SK-N-SH treated with all-trans-retinoic acid at 6 μM for 48 hours (cell line): ENCODE measurements at regions not wholly inside any gene's neighbourhood (a gene's known extent, or its start where the extent isn't known, plus 50 kb on each side); places are given as distances from the start of the nearest gene placed in this dataset.

Experiments used
- ATAC-seq: fragments of 200-7000 bp; cut with Tn5 transposase; 3 replicates; pipeline ENCODE4 v1.9.1; 2020; ENCODE audit warnings: mild to moderate bottlenecking, moderate library complexity
- ARNTL ChIP-seq: fragments of 450-650 bp; formaldehyde crosslinking; IDR thresholded peaks from 2 replicates; pipeline ENCODE4 v1.5.0; 2020; ENCODE audit warnings: low read depth, mild to moderate bottlenecking, moderate library complexity, borderline replicate concordance
- BACH2 ChIP-seq: fragments of 250-450 bp; sonication (Bioruptor Pico); IDR thresholded peaks from 2 replicates; pipeline ENCODE4 v1.9.0; 2021; ENCODE audit warnings: mild to moderate bottlenecking, borderline replicate concordance
- CREB5 ChIP-seq: fragments of 250-450 bp; sonication (Bioruptor Pico); IDR thresholded peaks from 2 replicates; pipeline ENCODE4 v1.5.1; 2020; ENCODE audit warnings: low read depth, mild to moderate bottlenecking, moderate library complexity
- CSDC2 ChIP-seq: fragments of 250-450 bp; sonication (Bioruptor Pico); IDR thresholded peaks from 2 replicates; pipeline ENCODE4 v1.5.0; 2020; ENCODE audit warnings: mild to moderate bottlenecking, moderate library complexity
- ESRRG ChIP-seq: fragments of 250-450 bp; sonication (Bioruptor Pico); IDR thresholded peaks from 2 replicates; pipeline ENCODE4 v1.6.1; 2021; ENCODE audit warnings: mild to moderate bottlenecking
- GLIS3 ChIP-seq: fragments of 250-450 bp; sonication (Bioruptor Pico); IDR thresholded peaks from 2 replicates; pipeline ENCODE4 v1.5.0; 2020; ENCODE audit warnings: mild to moderate bottlenecking, moderate library complexity
- ISL1 ChIP-seq: fragments of 250-450 bp; sonication (Bioruptor Pico); IDR thresholded peaks from 2 replicates; pipeline ENCODE4 v2.1.2; 2022; ENCODE audit warnings: mild to moderate bottlenecking, moderate library complexity
- PPARA ChIP-seq: fragments of 250-450 bp; sonication (Bioruptor Pico); IDR thresholded peaks from 2 replicates; pipeline ENCODE4 v1.5.0; 2020; ENCODE audit warnings: mild to moderate bottlenecking, borderline replicate concordance
- RARB ChIP-seq: fragments of 250-450 bp; sonication (Bioruptor Pico); IDR thresholded peaks from 2 replicates; pipeline ENCODE4 v1.8.0; 2021; ENCODE audit warnings: mild to moderate bottlenecking, moderate library complexity
- SNAI2 ChIP-seq: fragments of 250-450 bp; sonication (Bioruptor Pico); IDR thresholded peaks from 2 replicates; pipeline ENCODE4 v1.5.0; 2020; ENCODE audit warnings: mild to moderate bottlenecking, moderate library complexity
- TCF4 ChIP-seq: fragments of 250-450 bp; sonication (Bioruptor Pico); IDR thresholded peaks from 2 replicates; pipeline ENCODE4 v1.8.0; 2021; ENCODE audit warnings: mild to moderate bottlenecking, moderate library complexity, borderline replicate concordance
- ZFP3 ChIP-seq: fragments of 250-450 bp; sonication (Bioruptor Pico); IDR thresholded peaks from 2 replicates; pipeline ENCODE4 v1.5.0; 2020; ENCODE audit warnings: mild to moderate bottlenecking, moderate library complexity
- ZFP30 ChIP-seq: fragments of 450-650 bp; formaldehyde crosslinking; IDR thresholded peaks from 2 replicates; pipeline ENCODE4 v1.5.0; 2022; ENCODE audit warnings: mild to moderate bottlenecking, moderate library complexity
- ZNF565 ChIP-seq: fragments of 450-650 bp; formaldehyde crosslinking; conservative IDR thresholded peaks from 2 replicates; pipeline ENCODE4 v1.5.0; 2020; ENCODE audit warnings: low read depth, mild to moderate bottlenecking, moderate library complexity
- ZNF8 ChIP-seq: fragments of 450-650 bp; formaldehyde crosslinking; IDR thresholded peaks from 2 replicates; pipeline ENCODE4 v1.5.0; 2020; ENCODE audit warnings: mild to moderate bottlenecking, moderate library complexity
- TF ChIP-seq, protein P1 (sequence below): fragments of 250-450 bp; sonication (Bioruptor Pico); IDR thresholded peaks from 2 replicates; pipeline ENCODE4 v1.5.0; 2020; ENCODE audit warnings: mild to moderate bottlenecking, moderate library complexity
- TF ChIP-seq, protein P2 (sequence below): fragments of 250-450 bp; sonication (Bioruptor Pico); IDR thresholded peaks from 2 replicates; pipeline ENCODE4 v1.5.1; 2021; ENCODE audit warnings: mild to moderate bottlenecking, moderate library complexity
- TF ChIP-seq, protein P3 (sequence below): fragments of 250-450 bp; sonication (Bioruptor Pico); IDR thresholded peaks from 2 replicates; pipeline ENCODE4 v1.8.0; 2020; ENCODE audit warnings: mild to moderate bottlenecking, moderate library complexity, borderline replicate concordance

DNA sequence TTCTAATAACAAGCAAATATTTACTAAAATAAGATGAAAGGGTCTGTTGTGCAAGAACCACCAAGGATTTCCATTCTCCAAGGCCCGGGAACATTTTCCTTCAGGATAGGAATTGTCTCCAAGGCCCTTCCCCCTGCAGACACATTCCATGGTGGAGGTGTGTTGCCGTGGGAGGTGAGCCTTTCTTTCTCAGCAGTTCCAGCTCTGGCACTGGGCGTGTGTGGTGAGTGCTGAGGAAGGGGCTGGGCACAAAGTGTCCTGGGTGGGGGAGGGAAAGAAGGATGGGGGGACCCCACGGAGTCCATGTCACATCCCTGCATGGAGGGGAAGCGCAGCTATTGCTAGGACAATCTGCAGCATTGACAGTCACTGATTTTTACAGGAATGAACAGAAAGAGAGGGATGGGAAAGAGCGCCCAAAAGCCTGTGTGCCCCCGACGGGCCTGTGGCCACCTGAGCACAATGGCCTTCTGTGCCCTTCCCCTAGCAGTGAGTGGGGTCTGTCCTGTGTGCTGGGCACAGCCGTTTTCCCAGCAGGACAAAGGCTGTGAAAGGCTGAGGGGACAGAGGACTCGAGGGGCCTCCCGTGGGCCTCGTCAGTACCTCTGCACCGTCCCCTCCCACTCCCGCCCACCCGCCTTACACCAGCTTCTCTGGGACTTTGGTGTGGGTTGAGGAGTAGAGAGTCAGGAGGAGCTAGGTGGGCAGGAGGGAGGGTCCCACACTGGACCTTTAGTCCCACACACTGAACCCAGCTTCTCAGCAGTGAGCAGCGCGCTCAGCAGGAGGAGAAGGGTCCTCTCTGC is 79.8 kb downstream of the PTGR3 start:
- TF ChIP-seq, protein P1, sequence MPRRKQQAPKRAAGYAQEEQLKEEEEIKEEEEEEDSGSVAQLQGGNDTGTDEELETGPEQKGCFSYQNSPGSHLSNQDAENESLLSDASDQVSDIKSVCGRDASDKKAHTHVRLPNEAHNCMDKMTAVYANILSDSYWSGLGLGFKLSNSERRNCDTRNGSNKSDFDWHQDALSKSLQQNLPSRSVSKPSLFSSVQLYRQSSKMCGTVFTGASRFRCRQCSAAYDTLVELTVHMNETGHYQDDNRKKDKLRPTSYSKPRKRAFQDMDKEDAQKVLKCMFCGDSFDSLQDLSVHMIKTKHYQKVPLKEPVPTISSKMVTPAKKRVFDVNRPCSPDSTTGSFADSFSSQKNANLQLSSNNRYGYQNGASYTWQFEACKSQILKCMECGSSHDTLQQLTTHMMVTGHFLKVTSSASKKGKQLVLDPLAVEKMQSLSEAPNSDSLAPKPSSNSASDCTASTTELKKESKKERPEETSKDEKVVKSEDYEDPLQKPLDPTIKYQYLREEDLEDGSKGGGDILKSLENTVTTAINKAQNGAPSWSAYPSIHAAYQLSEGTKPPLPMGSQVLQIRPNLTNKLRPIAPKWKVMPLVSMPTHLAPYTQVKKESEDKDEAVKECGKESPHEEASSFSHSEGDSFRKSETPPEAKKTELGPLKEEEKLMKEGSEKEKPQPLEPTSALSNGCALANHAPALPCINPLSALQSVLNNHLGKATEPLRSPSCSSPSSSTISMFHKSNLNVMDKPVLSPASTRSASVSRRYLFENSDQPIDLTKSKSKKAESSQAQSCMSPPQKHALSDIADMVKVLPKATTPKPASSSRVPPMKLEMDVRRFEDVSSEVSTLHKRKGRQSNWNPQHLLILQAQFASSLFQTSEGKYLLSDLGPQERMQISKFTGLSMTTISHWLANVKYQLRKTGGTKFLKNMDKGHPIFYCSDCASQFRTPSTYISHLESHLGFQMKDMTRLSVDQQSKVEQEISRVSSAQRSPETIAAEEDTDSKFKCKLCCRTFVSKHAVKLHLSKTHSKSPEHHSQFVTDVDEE (CRISPR knock-in tag): no peak
- TF ChIP-seq CSDC2 (CRISPR knock-in tag): no peak
- no peak for TF ChIP-seq ISL1 (CRISPR knock-in tag)
- TF ChIP-seq, protein P2, sequence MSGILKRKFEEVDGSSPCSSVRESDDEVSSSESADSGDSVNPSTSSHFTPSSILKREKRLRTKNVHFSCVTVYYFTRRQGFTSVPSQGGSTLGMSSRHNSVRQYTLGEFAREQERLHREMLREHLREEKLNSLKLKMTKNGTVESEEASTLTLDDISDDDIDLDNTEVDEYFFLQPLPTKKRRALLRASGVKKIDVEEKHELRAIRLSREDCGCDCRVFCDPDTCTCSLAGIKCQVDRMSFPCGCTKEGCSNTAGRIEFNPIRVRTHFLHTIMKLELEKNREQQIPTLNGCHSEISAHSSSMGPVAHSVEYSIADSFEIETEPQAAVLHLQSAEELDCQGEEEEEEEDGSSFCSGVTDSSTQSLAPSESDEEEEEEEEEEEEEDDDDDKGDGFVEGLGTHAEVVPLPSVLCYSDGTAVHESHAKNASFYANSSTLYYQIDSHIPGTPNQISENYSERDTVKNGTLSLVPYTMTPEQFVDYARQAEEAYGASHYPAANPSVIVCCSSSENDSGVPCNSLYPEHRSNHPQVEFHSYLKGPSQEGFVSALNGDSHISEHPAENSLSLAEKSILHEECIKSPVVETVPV: no peak
- no peak for TF ChIP-seq ZFP30 (CRISPR knock-in tag)
- TF ChIP-seq, protein P3, sequence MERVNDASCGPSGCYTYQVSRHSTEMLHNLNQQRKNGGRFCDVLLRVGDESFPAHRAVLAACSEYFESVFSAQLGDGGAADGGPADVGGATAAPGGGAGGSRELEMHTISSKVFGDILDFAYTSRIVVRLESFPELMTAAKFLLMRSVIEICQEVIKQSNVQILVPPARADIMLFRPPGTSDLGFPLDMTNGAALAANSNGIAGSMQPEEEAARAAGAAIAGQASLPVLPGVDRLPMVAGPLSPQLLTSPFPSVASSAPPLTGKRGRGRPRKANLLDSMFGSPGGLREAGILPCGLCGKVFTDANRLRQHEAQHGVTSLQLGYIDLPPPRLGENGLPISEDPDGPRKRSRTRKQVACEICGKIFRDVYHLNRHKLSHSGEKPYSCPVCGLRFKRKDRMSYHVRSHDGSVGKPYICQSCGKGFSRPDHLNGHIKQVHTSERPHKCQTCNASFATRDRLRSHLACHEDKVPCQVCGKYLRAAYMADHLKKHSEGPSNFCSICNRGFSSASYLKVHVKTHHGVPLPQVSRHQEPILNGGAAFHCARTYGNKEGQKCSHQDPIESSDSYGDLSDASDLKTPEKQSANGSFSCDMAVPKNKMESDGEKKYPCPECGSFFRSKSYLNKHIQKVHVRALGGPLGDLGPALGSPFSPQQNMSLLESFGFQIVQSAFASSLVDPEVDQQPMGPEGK (CRISPR knock-in tag): no peak
- TF ChIP-seq ESRRG: no peak
- no peak for TF ChIP-seq CREB5 (CRISPR knock-in tag)
- no peak for TF ChIP-seq SNAI2
- no peak for TF ChIP-seq BACH2 (CRISPR knock-in tag)
- TF ChIP-seq ZFP3 (CRISPR knock-in tag): no peak
- TF ChIP-seq RARB (CRISPR knock-in tag): no peak
- no peak for TF ChIP-seq ZNF8 (CRISPR knock-in tag)
- no peak for TF ChIP-seq PPARA (CRISPR knock-in tag)
- no peak for ATAC-seq

- ATAC-seq: no peak
- TF ChIP-seq TCF4 (CRISPR knock-in tag) (no peak), GLIS3 (CRISPR knock-in tag) (no peak), PPARA (CRISPR knock-in tag) (no peak), ZFP3 (CRISPR knock-in tag) (no peak), ZFP30 (CRISPR knock-in tag) (no peak), ARNTL (CRISPR knock-in tag) (no peak), ESRRG (no peak), SNAI2 (no peak), ZNF565 (CRISPR knock-in tag) (no peak), CREB5 (CRISPR knock-in tag) (no peak)
- TF ChIP-seq, protein P2: no peak
- TF ChIP-seq, protein P3 (CRISPR knock-in tag): no peak
These were observed 80.8 kb downstream of the PTGR3 start for GRCh38 chr18:75128051-75128605.
